NCI-H524 (cell line): ENCODE measurements at regions not wholly inside any gene's neighbourhood (a gene's known extent, or its start where the extent isn't known, plus 50 kb on each side); places are given as distances from the start of the nearest gene placed in this dataset.

ENCODE experiments used
- DNase-seq, 2 experiments: peaks; one replicate each; lab custom pipeline; 2025; lab: John Stamatoyannopoulos, UW

DNA sequence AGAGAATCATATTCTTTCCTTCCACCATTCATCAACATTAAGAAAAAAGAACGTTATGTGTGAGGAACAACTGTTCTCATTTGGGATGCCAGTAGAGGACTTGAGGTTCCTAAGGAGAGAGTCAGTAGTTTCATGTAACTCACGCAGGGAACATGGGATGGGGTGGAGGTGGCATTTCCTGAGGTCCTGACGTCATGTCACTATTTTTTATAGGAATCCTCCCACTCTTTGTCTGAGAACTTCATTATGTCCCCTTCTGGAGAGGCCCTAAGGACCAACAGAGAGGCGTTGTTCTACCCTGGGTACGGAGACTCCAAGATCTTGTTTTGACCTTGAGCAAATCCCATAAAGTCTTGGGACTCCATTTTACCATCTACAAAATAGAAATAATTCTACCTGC is 211.7 kb upstream of the SOX9 start:
- no peak for DNase-seq

DNA sequence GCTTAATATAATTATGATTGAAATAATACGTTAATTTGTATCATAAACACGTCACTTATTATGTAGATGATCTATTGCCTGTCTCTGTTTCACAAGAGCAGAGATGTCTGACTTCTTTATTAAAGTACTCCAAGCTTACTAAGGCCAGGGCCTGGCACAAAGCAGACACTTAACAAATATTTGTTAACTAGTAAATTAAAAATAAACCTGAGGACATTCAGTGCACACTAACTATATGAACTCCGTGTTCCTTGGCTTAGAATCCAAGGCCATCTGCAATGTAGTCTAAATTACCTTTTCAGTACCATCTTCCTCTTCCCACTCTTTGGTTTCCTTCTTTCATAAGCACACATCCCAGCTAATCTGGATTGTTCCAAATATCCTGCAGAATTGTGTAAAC is 210.8 kb upstream of the SOX9 start:
- no peak for DNase-seq

DNA sequence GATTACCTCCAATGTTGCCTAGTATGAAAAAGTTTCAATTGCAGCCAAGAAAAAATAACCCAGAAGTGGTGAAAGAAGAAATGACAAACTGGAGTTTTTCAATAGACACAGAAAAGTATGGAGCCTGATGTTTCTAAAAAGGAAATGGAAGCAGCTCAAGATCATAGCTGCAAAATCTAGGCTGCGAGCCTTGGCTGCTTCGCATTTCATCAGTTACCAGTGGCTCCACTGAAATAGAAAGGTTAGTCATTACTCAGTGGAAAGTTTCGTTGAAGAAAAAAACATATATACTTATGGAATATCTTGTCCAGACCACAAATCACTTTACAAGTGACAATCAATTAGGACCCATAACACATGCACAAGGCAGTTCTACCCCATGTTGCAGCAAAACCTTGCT is 206.8 kb upstream of the SOX9 start:
- no peak for DNase-seq

DNA sequence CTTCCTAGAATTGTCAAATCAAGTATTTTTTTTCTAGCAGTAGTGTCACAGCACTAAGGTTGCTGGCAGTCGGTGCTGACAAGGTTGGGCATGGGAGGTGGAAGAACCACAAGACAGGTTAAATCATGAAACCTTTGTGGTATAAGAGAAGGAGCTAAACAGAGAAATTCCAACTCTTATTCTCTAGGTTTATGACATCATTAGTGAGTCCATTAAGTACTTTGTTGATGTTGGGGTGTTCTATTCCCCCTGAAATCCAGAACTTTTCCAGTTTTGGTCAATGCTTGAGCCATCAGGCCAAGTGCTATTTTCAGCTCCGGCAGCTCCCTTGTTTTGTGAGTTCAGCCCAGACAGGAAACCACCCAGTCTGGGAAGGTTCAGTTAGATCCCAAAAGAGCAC is 206.0 kb upstream of the SOX9 start:
- no peak for DNase-seq

DNA sequence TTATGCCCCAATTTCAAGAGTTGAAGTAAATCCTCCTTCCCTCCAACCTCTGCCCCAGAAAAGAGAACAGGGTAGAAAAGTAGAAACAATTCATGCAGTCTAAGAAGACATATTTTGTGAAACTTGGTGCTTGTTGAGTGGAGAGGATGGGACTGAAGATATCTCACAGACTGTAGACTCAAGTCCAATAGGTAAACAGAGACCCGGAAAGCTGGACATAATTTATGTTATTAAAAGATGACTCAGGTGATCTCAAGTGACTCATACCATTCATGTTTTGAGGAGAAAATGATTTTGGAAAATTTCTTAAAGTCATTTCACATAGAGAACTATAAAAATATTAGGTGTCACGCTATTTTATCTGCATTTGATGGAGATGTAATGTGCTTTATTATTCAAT is 203.1 kb upstream of the SOX9 start:
- no peak for DNase-seq

DNA sequence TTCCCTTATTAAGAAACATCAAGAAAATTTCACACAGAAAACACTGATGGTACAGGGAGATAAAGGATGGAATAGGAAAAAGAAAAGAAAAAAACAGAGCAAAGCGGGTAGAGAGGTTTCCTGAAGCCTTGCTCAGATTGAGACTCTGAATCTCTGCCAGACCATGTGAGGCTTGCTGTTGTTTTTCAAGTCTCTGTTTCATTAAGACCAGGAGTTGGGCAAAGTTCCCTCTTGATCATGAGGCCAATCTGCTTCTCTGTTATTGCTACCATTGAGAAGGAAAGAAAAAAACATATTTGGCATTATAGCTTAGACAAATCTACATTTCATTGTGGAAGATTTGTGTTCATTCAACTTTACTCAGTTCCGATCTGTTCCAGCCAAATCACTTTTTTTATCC is 201.6 kb upstream of the SOX9 start:
- no peak for DNase-seq

DNA sequence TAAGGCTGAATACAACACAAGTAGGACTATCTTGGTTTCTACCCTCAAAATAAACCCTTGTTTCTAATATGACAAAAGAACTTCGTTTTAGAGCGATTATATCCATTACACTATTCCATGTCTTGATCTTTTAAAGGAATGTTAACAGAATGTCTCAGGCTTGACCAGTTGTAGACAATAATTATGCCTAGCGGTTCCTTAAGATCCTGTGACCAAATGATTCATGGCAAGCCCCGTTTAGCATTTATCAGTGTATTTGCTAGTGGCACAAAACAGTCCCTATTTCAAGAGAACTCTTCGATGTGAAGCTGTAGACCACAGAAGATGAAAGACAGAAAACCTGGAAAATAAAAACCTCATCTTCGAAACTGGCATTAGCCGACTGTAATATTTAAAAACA is 200.9 kb upstream of the SOX9 start:
- DNase-seq, result no peak

DNA sequence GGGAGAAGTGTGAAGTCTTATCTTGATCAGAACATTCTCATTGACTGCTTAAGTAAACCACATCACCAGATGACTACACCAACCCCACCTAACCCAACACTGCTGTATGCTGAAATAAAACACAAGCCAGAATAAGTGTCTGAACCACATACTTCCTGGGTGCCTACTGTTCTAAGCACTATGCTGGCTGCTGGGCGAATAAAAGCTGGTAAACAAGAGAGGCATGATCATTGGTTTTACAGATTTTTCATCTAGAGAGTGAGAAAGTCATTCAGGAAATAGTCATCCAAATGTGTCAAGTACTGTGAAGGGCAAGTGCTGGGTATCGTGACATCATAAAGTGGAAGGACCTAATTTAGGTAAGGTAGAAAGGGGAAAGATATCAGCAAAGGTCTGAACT is 199.0 kb upstream of the SOX9 start:
- DNase-seq, result no peak

DNA sequence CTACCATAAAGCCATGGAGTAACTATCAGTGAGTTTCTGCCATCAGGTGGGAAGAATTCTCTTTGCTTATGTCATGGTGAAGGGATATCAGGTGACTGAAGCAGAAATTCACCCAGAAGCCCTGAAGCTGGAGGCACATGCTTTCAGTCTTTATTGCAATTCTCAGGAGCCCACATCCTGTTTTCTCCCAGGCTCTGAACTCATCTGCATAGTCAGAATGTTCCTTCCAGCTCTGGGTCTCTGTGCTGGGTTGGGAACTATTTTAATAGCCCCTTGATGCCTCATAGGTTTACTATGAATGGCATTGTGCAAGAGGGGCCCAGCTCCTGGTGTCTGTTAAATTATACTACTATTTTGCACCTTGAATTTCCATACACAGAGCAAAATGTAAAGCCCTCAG is 198.4 kb upstream of the SOX9 start:
- no peak for DNase-seq

DNA sequence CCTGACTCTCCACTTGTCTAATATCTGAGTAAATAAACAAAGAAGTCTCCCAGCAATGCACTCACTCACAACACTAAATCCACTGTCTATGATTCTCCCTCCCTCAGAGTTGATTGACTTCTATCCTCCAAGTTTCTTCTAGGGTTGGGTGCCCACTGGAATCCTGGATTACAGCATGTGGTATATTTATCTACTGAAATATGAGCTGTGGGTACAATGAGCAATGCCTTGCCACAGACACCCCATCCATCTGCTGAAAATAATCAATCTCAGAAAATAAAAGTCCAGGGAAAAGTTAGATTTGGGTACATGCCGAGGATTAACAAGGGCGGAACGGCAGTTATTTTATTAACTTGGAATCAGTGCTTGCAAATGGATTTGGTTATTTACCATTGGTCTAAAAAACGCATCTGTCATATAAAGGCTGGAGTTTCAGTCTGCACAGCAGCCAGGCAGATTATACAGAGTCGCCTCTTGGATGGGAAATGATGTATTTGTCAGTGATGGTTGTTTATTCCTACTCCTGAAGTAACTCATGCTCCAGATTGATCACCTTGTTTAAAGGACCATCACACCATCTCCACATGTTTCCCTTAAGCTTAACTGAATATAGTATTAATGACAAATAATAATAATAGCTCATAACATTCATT is 193.9 kb upstream of the SOX9 start:
- DNase-seq, result no peak

DNA sequence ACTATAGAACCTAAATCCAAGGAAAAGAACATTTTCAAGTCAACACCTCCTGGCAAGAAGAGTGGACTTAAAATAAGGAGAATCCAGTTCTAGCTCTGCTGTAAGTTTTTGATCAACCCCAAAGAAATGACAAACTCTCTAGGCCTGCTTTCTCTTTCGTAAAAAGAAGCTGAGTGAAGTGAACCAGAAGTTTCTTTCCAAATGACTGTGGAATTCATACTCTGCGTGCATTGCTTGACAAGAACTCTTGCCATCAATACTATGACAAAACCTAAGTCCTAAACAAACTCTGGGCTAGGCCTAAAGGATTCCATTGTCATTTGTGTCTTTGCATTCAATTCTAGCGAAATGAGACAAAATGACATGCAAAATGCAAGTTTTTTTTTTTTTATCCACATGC is 187.5 kb upstream of the SOX9 start:
- no peak for DNase-seq

DNA sequence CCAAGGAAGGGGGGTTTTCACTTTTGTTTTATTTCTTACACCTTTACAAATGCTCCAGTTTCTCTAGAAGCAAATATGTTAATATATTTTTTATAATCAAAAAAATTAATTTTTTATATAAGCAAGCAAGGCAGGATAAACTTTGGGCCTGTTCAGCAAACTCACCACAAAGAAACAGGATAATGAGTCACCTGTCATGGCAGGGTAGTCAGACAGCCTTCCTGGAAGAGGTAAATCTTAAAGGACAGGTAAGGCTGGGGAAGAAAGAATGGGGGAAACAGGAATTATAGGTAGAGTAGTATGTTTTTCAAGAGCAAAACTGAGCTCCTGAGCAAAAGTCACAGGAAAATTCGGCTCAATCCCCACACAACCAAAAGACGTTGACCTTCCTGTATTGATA is 186.3 kb upstream of the SOX9 start:
- no peak for DNase-seq

DNA sequence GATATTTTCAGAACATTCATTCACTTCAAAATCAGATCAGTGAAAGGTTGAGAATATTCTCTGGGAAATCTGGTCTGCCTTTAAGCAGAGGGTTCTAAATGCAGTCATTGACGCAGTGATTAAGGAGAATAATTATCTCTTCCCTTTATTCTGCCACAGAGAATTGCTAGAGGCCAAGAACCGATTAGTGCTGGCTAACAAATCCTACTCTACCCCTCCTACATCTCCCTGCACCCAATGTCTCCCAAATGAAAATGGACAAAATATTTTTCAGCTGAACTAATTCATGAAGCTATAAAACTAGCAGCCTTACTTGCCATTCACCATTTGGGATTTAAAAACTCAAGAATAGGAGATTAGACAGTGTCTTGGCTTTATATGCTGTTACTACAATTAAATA is 185.5 kb upstream of the SOX9 start:
- no peak for DNase-seq

DNA sequence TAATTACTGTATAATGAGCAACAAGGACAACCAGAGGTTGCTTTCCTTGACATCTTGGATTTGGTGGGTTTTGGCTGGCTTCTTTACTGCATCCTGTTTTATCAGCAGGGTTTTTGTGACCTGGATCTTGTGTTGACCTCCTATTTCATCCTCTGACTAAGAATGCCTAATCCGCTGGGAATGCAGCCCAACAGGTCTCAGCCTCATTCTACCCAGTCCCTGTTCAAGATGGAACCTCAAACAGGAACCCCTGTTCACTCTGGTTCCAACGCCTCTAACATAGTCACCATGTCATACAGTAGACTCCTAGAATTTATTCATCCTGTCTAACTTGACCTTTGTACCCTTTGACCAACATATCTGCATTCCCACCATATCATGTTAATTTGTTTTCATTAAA is 183.8 kb upstream of the SOX9 start:
- DNase-seq, result no peak

DNA sequence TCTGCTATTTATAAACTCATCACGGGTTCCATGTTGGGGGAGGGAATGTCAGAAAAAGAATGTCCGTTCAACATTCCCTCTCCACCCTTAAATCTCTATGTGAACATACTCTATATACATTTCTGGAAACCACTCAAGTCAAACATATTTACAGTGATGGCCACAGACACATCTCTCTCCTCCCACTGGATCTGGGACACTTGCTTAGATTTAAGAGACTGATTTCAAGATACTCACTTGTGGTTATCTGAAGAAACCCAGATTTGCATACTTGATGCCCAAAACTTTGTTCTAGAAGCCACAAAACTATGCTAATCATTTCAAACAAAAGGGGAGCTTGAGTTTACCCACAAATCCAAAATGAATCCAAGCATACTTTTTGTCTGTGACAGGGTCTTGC is 182.9 kb upstream of the SOX9 start:
- no peak for DNase-seq

DNA sequence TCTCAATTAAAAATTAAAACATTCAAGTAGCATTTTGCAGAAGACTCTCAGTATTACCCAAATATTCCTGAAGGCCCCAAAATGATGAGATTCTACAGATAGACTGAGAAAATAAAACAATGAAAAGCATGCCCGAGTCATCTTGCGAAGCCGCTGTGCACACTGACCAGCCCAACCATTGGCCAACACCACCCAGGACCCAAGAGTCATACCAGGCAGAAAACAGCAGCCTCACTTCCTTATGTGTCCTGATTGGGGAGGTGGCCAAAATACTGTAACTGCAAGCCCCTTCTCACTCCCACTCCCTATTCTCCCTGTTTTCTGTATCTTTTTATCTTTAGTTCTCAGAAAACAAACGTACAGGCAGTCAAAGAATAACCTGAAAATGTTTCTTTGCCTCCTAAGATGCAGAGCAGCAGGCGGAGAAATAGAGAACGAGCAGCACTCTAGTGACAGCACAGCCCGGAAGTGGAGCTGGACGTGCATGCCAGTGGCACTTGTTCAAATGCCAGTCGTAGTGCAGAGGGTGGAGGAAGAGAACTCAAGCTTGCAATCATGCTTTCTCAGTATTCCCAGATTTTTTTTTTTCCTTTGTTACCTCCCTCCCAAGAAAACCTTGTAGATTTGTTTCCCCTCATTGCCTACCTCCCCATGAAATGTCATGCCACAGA is 182.3 kb upstream of the SOX9 start:
- DNase-seq, result no peak

DNA sequence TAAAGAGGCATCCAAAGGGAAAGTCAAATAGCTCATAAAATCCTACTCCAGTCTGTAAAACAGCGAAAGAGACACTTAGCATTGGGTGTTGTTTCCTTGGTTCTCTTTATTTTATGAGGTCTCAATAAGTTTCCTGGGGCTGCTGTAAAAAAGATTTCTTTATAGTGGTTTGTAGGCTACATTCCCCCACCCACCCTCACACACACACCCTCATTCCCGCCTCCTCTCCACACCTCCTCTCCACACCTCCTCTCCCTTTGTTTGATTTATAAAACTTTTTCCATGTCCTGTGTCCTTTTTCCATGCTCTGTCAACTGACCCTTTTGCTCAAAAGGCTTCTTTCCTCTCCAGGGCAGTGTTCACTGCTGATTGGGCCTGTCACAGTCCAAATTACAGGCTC is 178.9 kb upstream of the SOX9 start:
- DNase-seq, result no peak

DNA sequence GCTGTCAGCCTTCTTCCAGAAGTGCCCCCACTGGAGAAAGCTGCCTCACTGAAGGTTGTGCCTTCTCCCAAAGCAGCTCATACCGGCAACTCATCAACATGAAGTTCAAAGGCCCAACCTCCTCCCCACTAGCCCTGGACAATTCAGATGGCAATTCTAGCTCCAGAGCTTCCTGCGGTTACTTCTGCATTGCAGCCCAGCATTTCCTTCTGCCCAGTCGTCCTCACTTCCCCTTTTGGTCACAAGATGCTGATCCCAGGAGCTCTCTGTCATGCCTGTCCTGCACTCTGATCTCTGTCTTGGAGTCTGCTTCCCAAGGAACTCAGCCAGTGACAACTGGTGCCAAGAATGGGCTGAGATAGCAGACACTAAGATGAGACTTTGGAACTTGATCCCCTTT is 178.2 kb upstream of the SOX9 start:
- DNase-seq, result no peak

DNA sequence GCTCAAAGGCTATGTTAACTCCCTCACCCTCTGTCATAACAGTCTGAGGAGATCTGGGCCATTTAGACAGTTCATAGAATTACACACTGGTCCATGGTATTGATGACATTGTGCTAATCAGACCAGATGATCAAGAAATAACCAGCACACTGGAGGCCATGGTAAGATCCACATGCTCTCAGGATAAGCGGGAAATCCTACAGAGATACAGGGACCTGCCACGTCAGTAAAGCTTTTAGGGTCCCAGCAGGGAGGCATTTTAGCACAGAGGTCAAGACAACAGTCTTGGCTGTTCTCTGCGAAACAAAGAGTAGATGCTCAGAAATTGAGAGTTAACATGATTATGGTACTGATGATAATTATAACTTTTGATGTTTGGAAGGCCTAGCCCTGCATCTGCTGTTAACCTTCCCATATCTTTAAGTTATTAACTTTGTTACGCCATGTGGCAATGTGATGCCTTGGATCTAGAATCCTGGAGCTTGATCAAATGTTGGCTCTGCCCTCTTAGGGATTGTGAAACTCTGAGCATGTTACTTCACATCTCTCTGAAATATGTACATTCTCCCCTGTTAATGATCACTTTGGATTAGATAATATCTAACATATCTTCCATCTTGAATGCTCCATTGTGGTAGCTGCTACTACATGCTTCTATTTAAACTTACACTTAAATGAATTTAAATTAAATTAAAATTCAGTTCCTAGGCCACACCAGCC is 172.0 kb upstream of the SOX9 start:
- DNase-seq, result no peak

DNA sequence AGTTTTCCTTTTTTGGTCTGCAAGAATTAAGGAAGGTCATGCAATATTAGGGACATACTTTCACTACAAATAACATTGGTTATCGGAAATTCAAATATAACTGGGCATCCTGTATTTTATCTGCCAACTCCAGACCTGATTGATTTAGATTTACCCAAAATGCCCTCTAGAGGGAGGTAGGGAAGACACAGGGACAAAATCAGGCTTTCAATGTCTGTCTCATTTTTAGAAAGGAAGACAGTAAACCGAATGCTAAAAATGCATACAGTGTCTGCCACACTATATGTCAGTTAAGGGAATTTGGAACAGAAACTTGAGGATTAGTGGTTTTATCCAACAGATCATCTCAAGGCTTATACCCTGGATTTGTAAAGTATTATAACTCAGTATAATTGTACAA is 161.7 kb upstream of the SOX9 start:
- peak in 1 of 2 experiments; percentile 23 for DNase-seq

DNA sequence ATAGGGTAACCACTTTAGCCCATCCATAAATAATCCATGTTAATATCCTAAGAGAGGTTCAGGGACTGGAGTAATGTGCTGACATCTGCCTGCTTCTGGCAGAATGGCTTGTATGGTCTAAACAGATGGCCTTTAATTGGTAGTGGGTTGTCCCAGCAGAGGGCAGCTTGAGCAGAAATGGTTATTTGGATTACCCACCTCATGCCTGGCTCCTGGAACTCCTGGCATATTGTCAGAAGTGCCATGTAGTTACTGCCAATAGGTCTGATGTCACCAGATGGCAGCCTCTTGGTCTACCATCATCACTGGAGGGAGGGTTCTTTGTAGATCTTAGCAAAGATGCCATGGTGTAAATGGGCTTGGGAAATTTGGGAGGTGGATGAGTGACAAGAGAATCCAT is 157.5 kb upstream of the SOX9 start:
- DNase-seq, result peak; percentile 99

DNA sequence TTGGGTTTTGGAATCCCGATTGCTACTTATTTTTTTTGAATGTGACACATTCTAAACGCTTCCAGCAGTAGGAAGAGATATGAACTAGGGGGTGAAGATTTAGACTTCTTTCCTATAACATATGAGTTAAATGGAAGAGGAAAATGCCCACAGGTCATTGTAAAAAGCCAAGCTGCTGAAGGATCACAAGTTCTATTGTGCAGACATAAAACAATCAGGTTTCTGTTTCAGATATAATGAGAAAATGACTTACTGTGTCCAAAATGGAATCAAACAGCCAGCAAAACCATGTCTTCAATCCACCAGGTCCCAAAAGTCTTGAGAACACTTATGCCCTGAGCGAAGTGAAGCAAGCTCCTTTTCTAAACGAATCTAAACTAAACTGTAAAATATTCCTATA is 157.0 kb upstream of the SOX9 start:
- no peak for DNase-seq

DNA sequence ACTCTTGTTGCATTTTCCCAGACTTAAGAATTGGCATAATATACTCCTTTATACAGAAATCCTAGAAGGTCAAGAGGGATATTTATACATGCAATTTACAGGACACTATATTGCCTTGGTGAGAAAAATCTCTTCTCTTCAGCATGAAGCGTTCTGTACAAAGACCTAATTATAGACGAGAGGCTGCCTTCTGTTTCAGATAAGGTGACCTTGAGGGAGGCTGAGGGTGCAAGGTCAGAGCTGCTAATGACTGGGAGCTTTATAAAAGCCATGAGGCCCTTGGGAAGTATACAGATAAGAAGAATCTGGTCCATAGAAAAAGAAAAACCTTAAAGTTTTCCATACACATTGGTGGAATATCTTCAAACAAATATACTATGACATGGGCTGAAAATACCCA is 156.3 kb upstream of the SOX9 start:
- no peak for DNase-seq

DNA sequence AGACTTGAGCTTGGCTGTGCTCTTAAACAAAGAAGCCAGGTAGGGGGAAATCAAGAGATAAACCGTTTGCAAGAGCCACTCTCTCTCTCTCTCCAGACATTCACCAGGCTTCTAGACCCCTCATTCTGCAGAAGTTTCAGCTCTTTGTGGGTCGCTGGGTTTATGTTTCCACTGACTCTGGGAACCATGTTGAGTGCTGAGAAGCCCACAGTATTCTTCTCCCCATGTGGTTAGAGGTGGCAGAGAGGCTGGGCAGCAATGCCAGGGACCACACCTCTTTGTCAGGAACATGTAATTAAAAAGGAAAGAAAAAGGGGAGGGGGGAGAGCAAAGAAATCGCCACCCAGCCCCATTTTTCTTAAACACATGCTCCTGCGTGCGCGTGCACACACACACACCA is 154.8 kb upstream of the SOX9 start:
- no peak for DNase-seq
